HG03139 (cell line): ENCODE measurements at regions not wholly inside any gene's neighbourhood (a gene's known extent, or its start where the extent isn't known, plus 50 kb on each side); places are given as distances from the start of the nearest gene placed in this dataset.
A peak's percentile ranks its signal among the peaks of the same experiment; 100 is the strongest.

Source experiments
- ATAC-seq: cut with Tn5 transposase; IDR thresholded peaks from one replicate; pipeline ENCODE4 v1.9.1; 2021; ENCODE audit not compliant: unreplicated experiment

DNA sequence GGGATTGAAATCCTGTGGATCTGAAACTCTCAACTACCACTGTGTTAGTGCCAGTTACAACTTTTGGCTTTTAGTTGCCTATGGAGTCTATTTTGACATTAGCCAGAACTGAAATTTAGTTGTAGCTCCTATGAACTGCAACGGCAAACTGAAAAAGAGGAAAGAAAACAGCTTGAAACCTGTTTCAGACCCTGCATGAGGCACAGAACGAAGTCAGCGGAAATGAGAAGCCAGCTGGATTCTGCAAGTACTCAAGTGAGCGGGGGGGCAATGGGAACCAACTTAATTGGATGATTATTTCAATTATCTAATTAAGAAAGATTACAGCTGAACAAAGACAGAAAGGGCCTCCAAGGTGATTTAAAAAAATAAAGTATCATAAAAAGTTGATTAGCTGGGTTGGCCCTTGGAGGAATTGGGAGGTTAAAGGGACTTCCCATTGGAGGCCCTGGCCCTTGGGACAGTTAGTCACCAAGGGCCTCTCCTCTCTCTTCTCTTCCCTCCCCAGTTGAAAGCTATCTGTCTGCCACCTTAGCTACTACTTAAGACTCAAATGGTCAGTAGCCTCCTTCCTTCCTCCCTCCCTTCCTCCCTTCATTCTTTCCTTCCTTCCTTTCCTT is 352.1 kb downstream of the SHQ1 start:
- ATAC-seq, result no peak

DNA sequence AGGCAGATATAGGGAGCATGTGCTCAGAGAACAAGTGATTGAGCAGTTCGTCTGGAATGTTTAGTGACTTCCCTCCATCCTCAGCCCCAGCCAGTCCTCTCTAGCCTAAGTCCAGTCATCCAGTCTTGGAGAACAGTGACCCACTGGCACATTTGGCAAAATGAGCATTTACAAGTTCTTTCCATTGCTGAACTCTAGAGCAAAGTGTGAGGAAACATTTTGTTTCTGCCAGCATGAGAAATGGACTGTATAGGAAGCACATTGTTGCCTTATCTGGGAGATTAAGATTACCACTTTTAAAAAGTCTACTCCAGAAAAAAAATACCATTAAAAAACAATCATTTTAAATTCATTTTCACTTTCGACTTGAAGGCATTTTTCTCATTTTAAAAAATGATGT is 353.6 kb downstream of the SHQ1 start:
- ATAC-seq, result no peak

- no peak for ATAC-seq
These were observed 354.1 kb downstream of the SHQ1 start for GRCh38 chr3:72494130-72494529.

DNA sequence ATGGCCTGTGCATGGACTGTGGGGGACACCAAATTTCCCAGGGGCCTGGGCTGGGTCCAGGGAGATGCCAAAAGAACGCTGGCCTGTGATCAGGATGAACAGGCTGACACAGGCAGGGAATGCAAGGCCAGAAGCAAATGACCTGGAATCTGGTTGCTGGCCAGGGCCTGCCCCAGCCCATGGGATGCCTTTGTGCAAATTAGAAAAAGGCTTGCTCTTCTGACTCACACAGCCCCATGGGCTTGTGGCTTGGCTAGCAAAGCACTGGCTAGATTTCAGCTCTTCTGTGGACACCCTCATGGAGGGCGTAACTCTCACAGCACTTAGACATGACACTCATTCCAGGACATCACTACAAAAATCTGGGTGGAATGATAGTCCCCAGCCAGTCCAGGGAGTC is 356.0 kb downstream of the SHQ1 start:
- no peak for ATAC-seq

GRCh38 chr3:72490688-72491435 is 357.4 kb downstream of the SHQ1 start:
- no peak for ATAC-seq

DNA sequence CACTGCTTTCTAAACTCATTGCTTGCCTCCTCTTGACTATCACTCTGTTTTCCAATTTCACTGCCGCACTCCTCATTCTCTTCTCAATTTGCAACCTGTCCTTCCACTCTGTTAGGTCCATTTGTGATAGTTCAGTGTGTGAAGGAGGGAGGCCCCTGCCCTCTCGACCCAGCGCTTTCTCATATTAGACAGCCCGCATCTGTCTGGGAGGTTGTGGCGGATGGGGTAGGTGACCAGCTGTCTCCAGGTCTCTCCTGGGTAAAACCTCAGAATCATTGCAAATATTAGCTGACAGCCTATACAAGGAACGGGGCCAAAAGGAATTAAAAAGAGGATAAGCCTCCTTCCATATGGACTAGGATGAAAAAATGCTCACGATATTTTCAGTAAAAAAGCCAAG is 358.3 kb downstream of the SHQ1 start:
- ATAC-seq, result no peak

DNA sequence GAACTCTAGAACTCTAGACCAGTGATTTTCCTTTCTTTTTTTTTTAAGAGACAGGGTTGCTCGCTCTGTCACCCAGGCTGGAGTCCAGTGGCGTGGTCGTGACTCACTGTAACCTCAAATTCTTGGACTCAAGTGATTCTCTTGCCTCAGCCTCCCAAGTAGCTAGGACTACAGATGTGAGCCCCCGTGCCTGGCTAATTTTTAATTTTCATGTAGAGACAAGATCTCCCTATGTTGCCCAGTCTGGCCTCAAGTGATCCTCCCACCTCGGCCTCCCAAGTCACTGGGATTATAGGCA is 359.6 kb downstream of the SHQ1 start:
- ATAC-seq, result no peak

DNA sequence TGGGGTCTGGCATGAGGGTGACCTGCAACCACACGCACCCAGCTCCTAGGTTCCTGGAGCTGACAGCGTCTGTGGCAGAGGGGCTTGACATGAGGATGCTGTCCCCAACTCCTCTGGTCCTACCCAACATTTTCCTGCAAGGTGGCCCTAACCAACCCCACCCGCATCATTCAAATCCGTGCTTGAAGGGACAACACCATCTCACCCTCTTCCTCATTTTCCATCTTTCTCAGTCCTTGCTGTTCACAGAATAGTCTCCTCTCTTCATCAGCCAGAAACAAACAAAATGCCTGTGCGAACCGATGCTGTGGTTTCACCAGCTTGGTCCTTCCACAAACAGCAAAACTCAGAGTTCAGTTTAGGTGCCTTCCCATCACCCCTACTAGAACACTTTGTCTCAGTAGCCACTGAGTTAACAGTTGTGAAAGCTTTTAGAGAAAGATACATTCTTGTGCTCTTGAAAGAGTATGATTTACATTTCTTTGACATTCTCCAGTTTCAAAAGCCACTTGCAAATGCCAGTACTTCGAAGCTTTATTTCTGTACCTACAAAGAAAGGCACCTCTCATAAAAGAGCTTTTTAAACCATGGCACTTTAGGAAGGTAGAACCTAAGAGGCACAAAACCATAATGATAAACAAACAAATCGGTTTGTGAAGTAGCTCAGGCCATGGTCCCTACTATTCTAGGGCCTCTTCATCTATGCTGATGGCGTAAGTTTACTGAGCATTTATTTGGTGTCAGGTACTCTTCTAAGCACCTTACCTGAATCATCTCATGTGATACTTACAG is 360.1 kb downstream of the SHQ1 start:
- ATAC-seq, result no peak

DNA sequence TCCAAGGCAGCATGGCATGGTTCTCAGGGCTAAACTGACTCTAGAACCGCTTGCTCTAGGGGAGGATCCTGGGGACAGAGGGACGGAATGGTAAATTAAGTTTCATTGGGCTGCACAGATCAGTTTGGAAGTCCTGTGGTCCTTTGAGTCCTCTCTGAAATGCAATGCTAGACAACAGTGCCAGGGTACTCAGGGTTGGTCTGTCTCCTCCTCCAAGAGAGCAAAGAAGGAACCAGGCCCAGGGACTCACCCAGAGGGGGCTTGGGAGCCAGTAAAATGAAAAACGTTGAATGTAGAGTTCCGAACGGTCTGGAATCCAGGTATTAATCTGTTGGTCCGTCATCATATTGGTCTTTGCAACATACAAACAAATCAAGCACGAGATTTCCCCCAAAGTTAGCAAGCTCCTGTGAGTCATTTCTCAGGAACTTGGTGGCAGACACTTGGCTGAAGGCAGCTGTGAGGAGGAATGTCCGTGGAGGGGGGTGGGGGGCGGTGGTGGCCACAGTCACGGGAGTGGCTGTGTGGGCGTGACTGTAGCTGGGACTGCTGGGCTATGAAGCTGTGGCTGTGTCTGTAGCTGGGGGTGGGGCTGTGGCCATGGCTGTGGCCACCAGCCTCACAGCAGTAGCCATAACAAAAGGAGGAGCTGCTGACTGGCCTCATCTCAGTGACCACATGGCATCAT is 361.0 kb downstream of the SHQ1 start:
- ATAC-seq, result no peak

DNA sequence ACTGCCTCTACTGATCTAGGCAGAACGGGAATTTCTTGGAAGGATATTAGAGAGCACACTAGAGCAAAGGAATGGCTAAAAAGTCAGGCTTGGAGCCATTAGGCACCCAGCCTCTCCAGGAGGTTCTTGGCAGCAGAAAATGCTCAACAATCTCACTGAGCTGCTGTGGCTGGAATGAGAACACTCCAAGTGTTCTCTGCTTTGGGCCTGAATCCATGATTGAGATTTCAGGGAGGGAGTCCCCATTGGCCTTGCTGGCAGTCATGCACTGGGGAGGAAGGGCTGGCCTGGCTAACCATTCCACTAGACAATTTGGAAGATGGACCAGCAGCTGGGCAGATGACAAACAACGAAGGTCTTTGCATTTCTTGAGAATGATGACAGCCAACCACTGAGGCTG is 362.6 kb downstream of the SHQ1 start:
- no peak for ATAC-seq

- ATAC-seq, result no peak
These were observed 364.6 kb downstream of the SHQ1 start for GRCh38 chr3:72483554-72484104.

- ATAC-seq, result peak; percentile 41
These were observed 365.5 kb downstream of the SHQ1 start for GRCh38 chr3:72482589-72483321.

DNA sequence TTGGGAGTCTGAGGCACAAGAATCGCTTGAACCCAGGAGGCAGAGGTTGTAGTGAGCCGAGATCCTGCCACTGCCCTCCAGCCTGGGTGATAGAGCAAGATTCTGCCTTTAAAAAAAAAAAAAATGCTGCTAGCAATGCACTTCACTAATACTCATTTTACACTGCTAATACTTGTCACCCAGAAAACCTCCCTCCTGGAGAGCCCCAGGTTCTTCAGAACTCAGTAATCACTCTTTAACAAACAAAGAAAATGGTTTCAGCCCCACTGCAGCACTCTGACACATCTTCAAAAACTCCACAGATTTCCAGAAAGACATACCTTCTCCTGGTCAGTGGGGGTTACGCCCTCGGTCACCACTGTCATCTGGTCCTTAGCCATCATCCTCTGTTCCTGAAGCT is 366.7 kb downstream of the SHQ1 start:
- no peak for ATAC-seq

DNA sequence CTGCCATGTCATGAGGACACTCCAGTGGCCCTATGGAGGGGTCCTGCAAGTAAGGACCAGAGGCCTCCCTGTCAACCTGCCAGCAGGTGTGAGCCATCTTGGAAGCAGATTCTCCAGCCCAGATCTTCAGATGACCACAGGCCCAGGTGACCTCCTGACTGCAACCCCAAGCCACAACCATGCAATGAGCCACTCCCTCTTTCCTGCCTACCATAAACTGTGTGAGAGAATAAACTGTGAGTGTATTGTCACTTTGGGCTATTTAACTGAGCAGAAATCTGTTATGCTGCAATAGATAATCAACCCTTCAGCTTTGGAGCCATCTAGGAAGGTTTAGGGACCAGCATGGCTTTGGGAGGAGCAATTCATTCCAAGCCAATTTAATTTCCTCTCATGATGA is 367.9 kb downstream of the SHQ1 start:
- no peak for ATAC-seq

- ATAC-seq, result no peak
These were observed 368.5 kb downstream of the SHQ1 start for GRCh38 chr3:72479651-72480215.

DNA sequence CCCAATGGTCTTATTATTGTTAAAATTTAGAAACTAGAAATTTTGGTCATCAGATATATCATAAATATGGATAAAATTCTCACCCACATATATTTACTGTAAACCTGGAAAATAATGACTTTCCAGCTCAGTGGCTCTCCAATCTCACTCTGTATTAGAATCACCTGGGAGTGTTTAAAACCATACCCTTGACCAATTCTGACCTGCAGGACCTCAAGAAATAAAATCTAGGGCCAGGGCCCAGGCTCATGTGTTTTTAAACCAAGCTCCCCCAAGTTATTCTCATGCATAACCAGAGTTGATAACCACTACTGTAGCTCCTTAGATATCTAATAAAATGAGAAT is 372.1 kb downstream of the SHQ1 start:
- ATAC-seq, result no peak

GRCh38 chr3:72475258-72476138 is 372.7 kb downstream of the SHQ1 start:
- no peak for ATAC-seq

DNA sequence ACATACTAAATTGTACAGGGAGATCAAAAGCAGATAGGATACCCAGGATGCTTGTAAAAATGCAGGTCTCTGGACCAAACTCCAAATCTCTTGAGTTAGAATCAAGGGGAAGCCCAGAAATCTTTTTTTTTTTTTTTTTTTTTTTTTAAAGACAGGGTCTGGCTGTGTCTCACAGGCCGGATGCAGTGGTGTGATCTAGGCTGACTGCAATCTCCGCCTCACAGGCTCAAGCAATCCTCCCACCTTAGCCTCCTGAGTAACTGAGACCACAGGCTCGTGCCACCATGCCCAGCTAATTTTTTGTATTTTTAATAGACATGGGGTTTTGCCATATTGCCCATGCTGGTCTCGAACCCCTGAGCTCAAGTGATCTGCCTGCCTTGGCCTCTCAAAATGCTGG is 373.5 kb downstream of the SHQ1 start:
- ATAC-seq, result no peak

- ATAC-seq, result peak; percentile 77
These were observed 375.1 kb downstream of the SHQ1 start for GRCh38 chr3:72473156-72473555.
